HG03354 (cell line): ENCODE measurements at regions not wholly inside any gene's neighbourhood (a gene's known extent, or its start where the extent isn't known, plus 50 kb on each side); places are given as distances from the start of the nearest gene placed in this dataset.
A peak's percentile ranks its signal among the peaks of the same experiment; 100 is the strongest.

Source experiments
- ATAC-seq: cut with Tn5 transposase; IDR thresholded peaks from one replicate; pipeline ENCODE4 v1.9.1; 2021; ENCODE audit warnings: mild to moderate bottlenecking; ENCODE audit not compliant: unreplicated experiment, poor library complexity, severe bottlenecking

DNA sequence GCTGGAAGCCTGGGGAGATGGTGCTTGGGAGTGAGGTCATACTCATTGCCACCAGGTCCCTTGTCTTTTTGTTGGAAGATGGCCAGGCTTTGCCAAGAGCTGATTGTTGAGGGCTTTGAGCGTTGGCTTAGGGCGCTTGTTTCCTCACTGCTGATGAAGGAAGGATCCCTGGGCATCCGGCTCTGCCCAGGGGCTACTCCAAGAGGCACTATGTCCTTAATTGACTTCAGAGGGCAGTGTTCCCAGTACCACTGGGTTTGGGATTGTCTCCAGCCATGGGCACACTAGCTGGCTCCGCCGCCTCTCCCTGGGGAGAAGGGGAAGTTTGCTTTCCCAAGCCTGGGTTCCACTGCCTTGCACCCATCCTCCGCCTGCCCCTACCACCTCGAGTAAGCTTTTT lies 57.2 kb upstream of the RGMA start:
- ATAC-seq, result no peak

DNA sequence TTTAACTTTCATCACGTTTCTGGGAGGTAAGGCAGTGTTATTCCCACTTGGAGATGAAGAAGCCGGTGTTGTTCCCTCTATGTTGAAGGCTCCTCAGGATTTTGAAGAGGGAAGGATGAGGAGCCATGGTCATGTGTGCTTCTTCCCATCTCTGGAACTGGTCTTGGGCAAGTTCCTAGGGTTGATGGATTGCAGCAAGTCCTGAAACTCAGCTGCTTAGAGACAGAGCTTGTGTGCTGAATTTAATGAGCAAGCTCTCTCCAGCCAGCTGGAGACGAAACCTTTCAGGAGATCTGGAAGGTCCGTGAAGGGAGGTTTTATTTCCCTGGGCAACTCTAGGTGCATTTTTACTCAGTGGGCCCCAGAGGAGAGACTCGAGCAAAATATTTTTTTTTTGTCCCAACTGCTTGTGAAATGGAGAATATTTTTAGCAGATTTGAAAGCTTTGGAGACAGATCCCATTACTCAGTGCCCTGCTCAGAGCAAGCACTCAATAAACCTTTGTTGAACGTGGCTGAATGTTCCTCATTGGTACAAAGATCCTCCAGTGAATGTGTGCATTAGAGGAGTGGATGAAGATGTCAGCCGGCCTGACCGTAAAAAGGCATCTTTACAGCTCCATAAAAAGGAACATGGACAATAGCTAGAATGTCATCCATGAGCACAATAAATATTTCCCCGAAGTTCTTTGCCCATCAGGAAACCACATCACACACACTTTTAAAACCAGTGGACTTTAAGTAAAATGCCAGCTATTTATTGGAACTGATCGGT lies 55.6 kb upstream of the RGMA start:
- no peak for ATAC-seq

DNA sequence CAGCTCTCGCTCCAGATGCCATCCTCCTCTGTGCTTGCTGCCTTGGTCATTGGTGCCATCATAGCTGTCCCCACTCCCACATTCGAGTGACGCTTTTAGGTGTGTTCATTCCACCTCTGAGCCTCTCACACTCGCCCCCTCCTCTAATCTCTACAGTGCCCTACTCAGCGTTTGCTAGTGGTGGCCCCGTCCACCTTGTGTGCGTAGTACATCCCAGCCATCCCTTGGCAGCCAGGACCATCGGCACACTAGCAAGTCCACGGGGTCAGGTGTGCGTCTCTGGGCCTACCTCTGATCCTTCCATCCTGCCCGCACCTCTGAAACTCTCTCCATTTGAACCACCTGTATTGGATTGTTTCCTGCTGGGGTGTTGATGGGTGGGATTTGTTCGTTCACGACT lies 54.2 kb upstream of the RGMA start:
- no peak for ATAC-seq

DNA sequence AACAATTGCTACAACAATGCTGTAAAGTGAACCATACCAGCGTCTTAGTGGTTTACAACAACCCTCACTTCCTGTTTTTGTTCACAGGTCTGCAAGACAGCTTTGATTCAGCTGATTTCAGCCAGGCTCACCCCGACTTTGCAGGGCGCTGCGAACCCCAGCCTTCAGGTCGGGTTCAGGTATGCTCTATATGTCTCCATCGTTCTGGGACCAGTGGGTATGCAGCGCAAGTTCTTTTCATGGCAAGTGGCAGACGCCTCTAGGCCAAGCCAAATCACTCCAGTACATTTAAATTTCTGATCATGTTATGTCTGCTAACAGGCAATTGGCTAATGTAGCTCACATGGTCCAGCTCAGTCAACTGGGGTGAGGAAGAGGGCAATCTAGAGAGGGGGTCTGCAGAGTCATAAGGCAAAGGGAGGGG lies 52.4 kb upstream of the RGMA start:
- peak; percentile 76 for ATAC-seq

DNA sequence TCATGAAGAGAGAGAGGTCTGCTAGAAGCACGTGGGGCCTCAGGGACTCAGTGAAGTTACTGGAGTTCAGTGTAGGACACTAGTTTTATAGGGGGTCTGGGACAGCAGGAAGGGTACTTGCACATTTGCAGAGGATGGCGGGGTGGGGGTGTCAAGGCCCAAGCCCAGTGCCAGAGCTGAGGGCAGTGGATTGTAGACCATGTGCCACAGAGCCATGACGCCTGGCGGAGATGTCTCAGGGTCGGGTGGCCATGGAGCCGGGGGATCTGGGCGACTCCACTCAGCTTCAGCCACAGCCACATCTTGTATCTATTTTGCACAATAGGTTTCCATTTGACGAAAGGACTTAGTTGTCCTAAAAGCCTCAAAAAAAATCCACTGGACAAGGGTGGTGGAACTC lies 50.4 kb upstream of the RGMA start:
- no peak for ATAC-seq

DNA sequence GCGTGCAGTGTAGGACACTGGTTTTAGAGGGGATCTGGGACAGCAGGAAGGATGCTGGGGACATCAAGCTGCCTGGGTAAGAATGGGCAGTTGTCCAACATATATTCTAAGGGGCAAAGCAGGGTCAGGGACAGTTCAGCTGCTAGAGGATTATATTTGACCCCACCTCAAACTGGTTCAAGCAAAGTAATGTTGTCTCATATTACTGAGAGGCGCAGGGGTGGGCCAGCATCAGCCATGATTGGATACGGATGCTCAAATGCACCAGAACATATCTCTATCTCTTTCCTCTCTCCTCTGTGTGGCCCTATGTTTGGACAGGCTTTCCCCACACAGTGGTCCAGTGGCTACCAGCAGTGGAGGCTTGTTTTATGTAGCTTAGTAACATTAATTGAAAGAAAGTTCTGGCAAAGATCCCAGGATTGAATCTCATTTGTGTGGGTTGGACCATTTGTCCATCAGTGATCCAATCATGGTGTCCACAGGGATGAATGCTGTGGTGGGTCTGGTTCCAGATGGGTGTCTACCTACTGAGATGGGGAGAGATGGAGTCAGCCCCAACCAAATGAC lies 49.8 kb upstream of the RGMA start:
- ATAC-seq, result no peak
